AG08396 (cell line): ENCODE measurements at regions not wholly inside any gene's neighbourhood (a gene's known extent, or its start where the extent isn't known, plus 50 kb on each side); places are given as distances from the start of the nearest gene placed in this dataset.
"Not testable (repeated sequence)": the region's sequence is repeated elsewhere in the genome, so short reads cannot be mapped to it uniquely, and the experiment has no call there.

Experiments used
- DNase-seq: peaks from one replicate; pipeline ENCODE4 v3.0.0; 2012; ENCODE audit warnings: low spot score, mixed read lengths

GRCh38 chr1:118453856-118454255, 268.8 kb upstream of the SPAG17 start:
- DNase-seq = not testable (repeated sequence)

- no peak for DNase-seq
Measured at GRCh38 chr1:118445156-118445555, 260.1 kb upstream of the SPAG17 start.

- no peak for DNase-seq
Measured at GRCh38 chr1:118442214-118442613, 257.2 kb upstream of the SPAG17 start.

GRCh38 chr1:118437664-118438063, 252.6 kb upstream of the SPAG17 start:
- no peak for DNase-seq

GRCh38 chr1:118429856-118430255, 244.8 kb upstream of the SPAG17 start:
- no peak for DNase-seq

- DNase-seq = no peak
Measured at GRCh38 chr1:118421868-118422350, 236.9 kb upstream of the SPAG17 start.

GRCh38 chr1:118404024-118404423, 219.0 kb upstream of the SPAG17 start:
- DNase-seq = no peak

GRCh38 chr1:118397496-118397859, 212.4 kb upstream of the SPAG17 start:
- DNase-seq = no peak

- DNase-seq = no peak
Measured at GRCh38 chr1:118396829-118397495, 211.9 kb upstream of the SPAG17 start.

GRCh38 chr1:118396279-118396678, 211.3 kb upstream of the SPAG17 start:
- DNase-seq = no peak

- no peak for DNase-seq
Measured at GRCh38 chr1:118395430-118395991, 210.5 kb upstream of the SPAG17 start.

GRCh38 chr1:118390955-118391354, 205.9 kb upstream of the SPAG17 start:
- no peak for DNase-seq

GRCh38 chr1:118388301-118388959, 203.4 kb upstream of the SPAG17 start:
- DNase-seq = no peak

- no peak for DNase-seq
Measured at GRCh38 chr1:118381197-118381869, 196.3 kb upstream of the SPAG17 start.

- not testable (repeated sequence) for DNase-seq
Measured at GRCh38 chr1:118377183-118377582, 192.2 kb upstream of the SPAG17 start.

- DNase-seq = no peak
Measured at GRCh38 chr1:118371612-118372011, 186.6 kb upstream of the SPAG17 start.

- no peak for DNase-seq
Measured at GRCh38 chr1:118370861-118371260, 185.8 kb upstream of the SPAG17 start.

GRCh38 chr1:118366286-118366685, 181.3 kb upstream of the SPAG17 start:
- no peak for DNase-seq

GRCh38 chr1:118364882-118365281, 179.9 kb upstream of the SPAG17 start:
- no peak for DNase-seq

- DNase-seq = no peak
Measured at GRCh38 chr1:118363396-118363795, 178.4 kb upstream of the SPAG17 start.

- no peak for DNase-seq
Measured at GRCh38 chr1:118360817-118361216, 175.8 kb upstream of the SPAG17 start.

- no peak for DNase-seq
Measured at GRCh38 chr1:118346936-118347335, 161.9 kb upstream of the SPAG17 start.
